Suprapubic skin (tissue), 3 donors: ENCODE measurements at regions not wholly inside any gene's neighbourhood (a gene's known extent, or its start where the extent isn't known, plus 50 kb on each side); places are given as distances from the start of the nearest gene placed in this dataset.

Experiments used
- CTCF ChIP-seq, 2 donors: fragments of 200-600 bp in 1 of 2; fragments of 450-650 bp in 1 of 2; sonication (generic) in 1 of 2; IDR thresholded peaks; one replicate each; pipeline ENCODE4 v1.5.1; 2016 to 2019; ENCODE audit warnings: antibody characterized with exemption in 2 of 2, mild to moderate bottlenecking in 1 of 2, moderate library complexity in 1 of 2
- POLR2A ChIP-seq, 2 donors: fragments of 450-650 bp; IDR thresholded peaks; one replicate each; pipeline ENCODE4 v1.6.1; 2017; ENCODE audit warnings: antibody characterized with exemption in 2 of 2, mild to moderate bottlenecking in 2 of 2, moderate library complexity in 2 of 2

DNA sequence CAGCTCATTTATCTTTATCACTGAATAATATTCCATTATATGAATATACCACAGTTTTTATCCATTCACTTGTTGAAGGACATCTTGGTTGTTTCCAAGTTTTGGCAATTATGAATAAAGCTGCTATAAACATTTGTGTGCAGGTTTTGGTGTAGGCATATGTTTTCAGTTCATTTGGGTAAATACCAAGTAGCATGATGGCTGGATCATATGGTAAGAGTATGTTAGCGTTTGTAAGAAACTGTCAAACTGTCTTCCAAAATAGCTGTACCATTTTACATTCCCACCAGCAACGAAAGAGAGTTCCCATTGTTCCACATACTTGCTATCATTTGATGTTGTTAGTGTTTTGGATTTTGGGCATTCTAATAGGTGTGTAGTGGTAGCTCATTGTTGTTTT is 72.0 kb upstream of the GOLGA8J start:
- no peak for TF ChIP-seq POLR2A (IDR thresholded peaks at IDR 0.05)
- TF ChIP-seq CTCF (IDR thresholded peaks at IDR 0.05), result no peak
